Bronchial epithelial cell (primary cell): ENCODE measurements at regions not wholly inside any gene's neighbourhood (a gene's known extent, or its start where the extent isn't known, plus 50 kb on each side); places are given as distances from the start of the nearest gene placed in this dataset.

Source experiments
- DNase-seq: peaks from one replicate; pipeline ENCODE4 v3.0.0-alpha.2; 2010; ENCODE audit warnings: low read depth
- FAIRE-seq: peaks from 2 replicates; lab custom pipeline; 2011; peaks lifted over from hg19 to GRCh38; lab: Jason Lieb, UNC
- H3K27me3 ChIP-seq: 2 replicates; pipeline ENCODE4 v1.5.1; 2011; ENCODE audit warnings: low read length; ENCODE audit not compliant: control insufficient read depth, insufficient read depth
- H3K36me3 ChIP-seq: 2 replicates; pipeline ENCODE4 v1.5.1; 2011; ENCODE audit warnings: low read length; ENCODE audit not compliant: control insufficient read depth, insufficient read depth
- H3K4me3 ChIP-seq: 2 replicates; pipeline ENCODE4 v1.5.1; 2011; ENCODE audit warnings: mild to moderate bottlenecking, low read depth, low read length, control low read depth
- CTCF ChIP-seq: IDR thresholded peaks from 2 replicates; pipeline ENCODE4 v1.5.1; 2011; ENCODE audit warnings: mild to moderate bottlenecking, moderate library complexity, low read length, control low read depth, inconsistent platforms; ENCODE audit not compliant: insufficient read depth, severe bottlenecking

- FAIRE-seq (no peak), DNase-seq (no peak)
- Histone ChIP-seq H3K27me3 (no peaks in the 10 kb centered on the region), H3K4me3 (no peak overlapping the region), H3K36me3 (no peaks in the 10 kb centered on the region)
- no peak for TF ChIP-seq CTCF
Observed at GRCh38 chr7:52260046-52260665, 775.3 kb upstream of the POM121L12 start.

DNA sequence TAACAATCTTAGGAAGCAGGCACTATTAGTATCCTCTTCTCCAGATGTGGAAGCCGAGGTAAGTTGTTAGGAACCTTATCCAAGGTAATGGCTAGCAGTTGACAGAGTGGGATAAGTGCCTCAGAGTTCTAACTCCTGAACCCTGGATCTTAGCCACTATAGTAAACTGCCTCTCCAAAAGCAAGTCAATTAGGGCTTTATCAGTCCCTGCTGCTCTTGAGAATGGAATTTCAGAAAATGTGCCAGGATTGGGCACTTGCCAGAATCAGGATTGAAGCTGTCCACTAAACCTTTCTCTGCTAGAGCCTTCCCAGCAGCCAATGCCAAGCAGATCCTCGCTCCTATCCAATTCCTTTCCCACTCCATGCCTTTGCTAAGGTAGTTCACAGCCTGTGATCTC, 777.5 kb upstream of the POM121L12 start:
- no peaks in the 10 kb centered on the region for H3K36me3 ChIP-seq
- H3K27me3 ChIP-seq: no peaks in the 10 kb centered on the region
- no peak for FAIRE-seq
- no peak overlapping the region for H3K4me3 ChIP-seq
- no peak for TF ChIP-seq CTCF
- DNase-seq: no peak

DNA sequence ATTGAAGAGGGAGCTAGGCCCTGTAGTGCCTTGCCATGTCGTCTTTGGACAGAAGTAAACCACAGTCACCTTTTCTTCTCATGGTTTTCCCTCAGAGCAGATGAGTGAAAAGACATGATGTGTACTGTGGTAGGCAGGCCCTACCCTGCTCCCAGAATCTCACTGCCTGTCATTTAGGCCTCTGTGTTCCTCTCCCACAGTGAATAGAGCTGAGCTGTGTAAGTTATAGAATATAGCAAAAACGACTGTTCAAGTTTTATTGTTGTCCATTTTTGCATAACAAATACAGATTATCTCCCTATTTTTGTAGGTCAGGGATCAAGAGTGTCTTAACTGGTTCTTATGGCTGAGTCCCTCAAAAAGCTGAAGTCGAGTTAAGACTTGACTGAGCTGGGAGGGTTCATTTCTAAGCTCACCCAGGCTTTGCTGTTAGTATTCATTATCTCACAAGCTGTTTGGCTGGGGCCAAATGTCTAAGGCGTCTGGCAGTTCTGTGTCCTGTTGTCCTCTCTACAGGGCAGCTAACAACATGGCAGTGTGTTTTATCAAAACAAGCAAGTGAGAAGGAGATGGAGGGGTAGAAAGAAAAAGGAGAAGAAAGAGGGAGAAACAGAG, 780.9 kb upstream of the POM121L12 start:
- FAIRE-seq: no peak
- TF ChIP-seq CTCF: no peak

DNA sequence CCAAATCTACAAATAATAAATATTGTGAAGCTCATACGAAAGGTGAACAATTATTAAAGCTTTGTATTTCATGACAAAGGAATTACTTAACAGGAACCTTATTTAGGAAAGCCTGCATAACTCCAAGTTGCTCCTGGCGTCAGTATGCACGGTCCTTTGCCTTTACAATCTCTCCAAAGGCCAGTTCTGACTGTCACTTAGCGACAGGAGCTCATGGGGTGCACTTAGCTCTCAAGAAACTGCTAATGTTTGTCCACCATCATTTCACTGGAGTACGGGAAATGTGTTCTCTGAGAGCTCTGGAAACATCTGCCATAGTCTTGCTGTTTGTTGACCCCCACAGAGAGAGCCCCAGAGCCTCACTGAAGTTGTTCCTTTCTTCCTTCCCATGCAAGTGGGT, 781.5 kb upstream of the POM121L12 start:
- no peak for TF ChIP-seq CTCF
- DNase-seq: no peak
- Histone ChIP-seq H3K27me3 (no peaks in the 10 kb centered on the region), H3K36me3 (no peaks in the 10 kb centered on the region), H3K4me3 (no peak overlapping the region)
- no peak for FAIRE-seq

More for the DNA sequence above, 780.9 kb upstream of the POM121L12 start:
- H3K36me3 ChIP-seq: no peaks in the 10 kb centered on the region
- no peaks in the 10 kb centered on the region for H3K27me3 ChIP-seq
- no peak for DNase-seq
- no peak overlapping the region for H3K4me3 ChIP-seq

DNA sequence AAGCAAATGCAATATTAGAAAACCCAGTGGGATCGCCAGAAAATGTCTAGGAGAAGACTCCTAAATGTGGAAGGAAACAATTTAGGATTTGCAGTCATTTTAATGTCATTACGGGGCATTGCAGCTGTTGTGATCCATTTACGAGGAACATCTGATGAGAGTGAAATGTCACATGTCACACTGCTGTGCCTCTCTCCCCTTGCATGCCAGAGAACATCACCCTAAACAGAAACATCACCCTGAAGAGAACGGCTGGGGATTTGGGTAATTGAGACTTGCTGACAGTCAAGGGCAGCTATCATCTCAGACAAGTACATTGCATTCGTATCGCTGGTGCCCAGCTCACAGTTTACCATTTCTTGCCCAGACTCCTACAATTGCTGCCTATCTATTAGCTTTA, 785.7 kb upstream of the POM121L12 start:
- Histone ChIP-seq H3K36me3 (no peaks in the 10 kb centered on the region), H3K4me3 (no peak overlapping the region), H3K27me3 (no peaks in the 10 kb centered on the region)
- DNase-seq (no peak), FAIRE-seq (no peak)
- no peak for TF ChIP-seq CTCF

DNA sequence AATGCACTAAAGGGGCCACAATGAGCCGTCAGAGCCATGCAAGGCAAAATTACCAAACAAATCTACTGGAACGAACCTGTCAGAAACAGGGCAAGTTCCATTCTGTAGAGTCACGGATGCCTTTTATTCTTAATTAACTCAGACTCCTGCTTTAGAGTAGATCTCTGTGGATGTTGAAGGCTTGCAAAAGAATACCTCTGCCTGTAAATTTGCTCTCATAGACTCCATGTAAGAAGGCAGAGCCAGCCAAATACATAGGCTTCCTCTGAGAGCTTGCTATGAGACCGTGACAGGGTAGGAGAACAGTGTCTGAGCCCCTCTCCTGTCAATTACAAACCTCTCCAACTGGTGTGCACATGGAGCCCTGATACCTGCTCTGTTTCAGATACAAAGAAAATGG, 787.9 kb upstream of the POM121L12 start:
- TF ChIP-seq CTCF: no peak
- no peaks in the 10 kb centered on the region for H3K36me3 ChIP-seq
- no peaks in the 10 kb centered on the region for H3K27me3 ChIP-seq
- H3K4me3 ChIP-seq: no peak overlapping the region
- FAIRE-seq (no peak), DNase-seq (no peak)
